DND-41 (cell line): ENCODE measurements at regions not wholly inside any gene's neighbourhood (a gene's known extent, or its start where the extent isn't known, plus 50 kb on each side); places are given as distances from the start of the nearest gene placed in this dataset.

Source experiments
- EZH2 ChIP-seq: IDR thresholded peaks from 3 replicates; pipeline ENCODE4 v1.6.1; 2012; ENCODE audit warnings: borderline replicate concordance, low read depth, mild to moderate bottlenecking, moderate library complexity, low read length, inconsistent platforms; ENCODE audit not compliant: severe bottlenecking
- TF ChIP-seq, protein P1 (sequence below): IDR thresholded peaks from 2 replicates; pipeline ENCODE4 v1.5.1; 2012; ENCODE audit warnings: borderline replicate concordance, low read length, moderate library complexity, mild to moderate bottlenecking; ENCODE audit not compliant: poor library complexity, severe bottlenecking; ENCODE audit errors: extremely low read depth

GRCh38 chr1:82525378-82525777 lies 724.6 kb downstream of the ADGRL2 start:
- TF ChIP-seq, protein P1, sequence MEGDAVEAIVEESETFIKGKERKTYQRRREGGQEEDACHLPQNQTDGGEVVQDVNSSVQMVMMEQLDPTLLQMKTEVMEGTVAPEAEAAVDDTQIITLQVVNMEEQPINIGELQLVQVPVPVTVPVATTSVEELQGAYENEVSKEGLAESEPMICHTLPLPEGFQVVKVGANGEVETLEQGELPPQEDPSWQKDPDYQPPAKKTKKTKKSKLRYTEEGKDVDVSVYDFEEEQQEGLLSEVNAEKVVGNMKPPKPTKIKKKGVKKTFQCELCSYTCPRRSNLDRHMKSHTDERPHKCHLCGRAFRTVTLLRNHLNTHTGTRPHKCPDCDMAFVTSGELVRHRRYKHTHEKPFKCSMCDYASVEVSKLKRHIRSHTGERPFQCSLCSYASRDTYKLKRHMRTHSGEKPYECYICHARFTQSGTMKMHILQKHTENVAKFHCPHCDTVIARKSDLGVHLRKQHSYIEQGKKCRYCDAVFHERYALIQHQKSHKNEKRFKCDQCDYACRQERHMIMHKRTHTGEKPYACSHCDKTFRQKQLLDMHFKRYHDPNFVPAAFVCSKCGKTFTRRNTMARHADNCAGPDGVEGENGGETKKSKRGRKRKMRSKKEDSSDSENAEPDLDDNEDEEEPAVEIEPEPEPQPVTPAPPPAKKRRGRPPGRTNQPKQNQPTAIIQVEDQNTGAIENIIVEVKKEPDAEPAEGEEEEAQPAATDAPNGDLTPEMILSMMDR, result no peak
- TF ChIP-seq EZH2, result no peak
